Kidney (tissue), 13 donors: ENCODE measurements at regions not wholly inside any gene's neighbourhood (a gene's known extent, or its start where the extent isn't known, plus 50 kb on each side); places are given as distances from the start of the nearest gene placed in this dataset.

Experiments used
- DNase-seq, 5 donors: peaks; one replicate each; pipeline ENCODE4 v3.0.0-alpha.2; 2013 to 2020
- FAIRE-seq: peaks from 2 replicates; lab custom pipeline; 2012; peaks lifted over from hg19 to GRCh38; lab: Jason Lieb, UNC
- H3K27ac ChIP-seq, 2 donors: one replicate each; pipeline ENCODE4 v1.7.0; 2013; ENCODE audit warnings: low read depth in 2 of 2, low read length in 2 of 2, inconsistent platforms in 1 of 2
- H3K27me3 ChIP-seq: one replicate; pipeline ENCODE4 v1.7.1; 2013; ENCODE audit warnings: low read length, inconsistent platforms; ENCODE audit not compliant: control insufficient read depth, insufficient read depth
- H3K36me3 ChIP-seq, 3 donors: one replicate each; pipeline versions ENCODE4 v1.7.0 to v1.7.1; 2013; ENCODE audit warnings: low read length in 3 of 3, control low read depth in 1 of 3, inconsistent platforms in 1 of 3; ENCODE audit not compliant: insufficient read depth in 3 of 3, control insufficient read depth in 2 of 3
- H3K4me1 ChIP-seq, 3 donors: one replicate each; pipeline versions ENCODE4 v1.7.0 to v1.7.1; 2013; ENCODE audit warnings: low read length in 3 of 3, inconsistent platforms in 1 of 3, low read depth in 1 of 3; ENCODE audit not compliant: control insufficient read depth in 2 of 3, insufficient read depth in 2 of 3
- H3K4me3 ChIP-seq, 3 donors: one replicate each; pipeline versions ENCODE4 v1.7.0 to v1.8.1; 2013; ENCODE audit warnings: low read length in 3 of 3, control low read depth in 1 of 3, inconsistent platforms in 1 of 3
- H3K9ac ChIP-seq, 3 donors: one replicate each; pipeline versions ENCODE4 v1.7.0 to v1.7.1; 2013; ENCODE audit warnings: low read length in 3 of 3, control low read depth in 1 of 3, inconsistent platforms in 1 of 3
- H3K9me3 ChIP-seq, 3 donors: one replicate each; pipeline versions ENCODE4 v1.7.0 to v1.7.1; 2013; ENCODE audit warnings: low read length in 3 of 3, control low read depth in 1 of 3, inconsistent platforms in 1 of 3; ENCODE audit not compliant: control insufficient read depth in 2 of 3, insufficient read depth in 1 of 3
- intact Hi-C: fragments of 100-400 bp; cut with DNase I; formaldehyde crosslinking; loops from one replicate; pipeline ENCODE4 v1.11.1; 2022
- TF ChIP-seq, protein P1 (sequence below): IDR thresholded peaks from 3 replicates; pipeline ENCODE4 v1.5.1; 2012; ENCODE audit warnings: mild to moderate bottlenecking, moderate library complexity, borderline replicate concordance; ENCODE audit not compliant: insufficient read depth; ENCODE audit errors: extremely low read depth
- donor health status: control.
- donor health status: control.
- donor health status: control.
- donor health status: control.
- donor health status: control.
- donor health status: DM: yes; HTN: yes; CAD: no.
- donor health status: Normal renal cell carcinoma (clear cell type).

DNA sequence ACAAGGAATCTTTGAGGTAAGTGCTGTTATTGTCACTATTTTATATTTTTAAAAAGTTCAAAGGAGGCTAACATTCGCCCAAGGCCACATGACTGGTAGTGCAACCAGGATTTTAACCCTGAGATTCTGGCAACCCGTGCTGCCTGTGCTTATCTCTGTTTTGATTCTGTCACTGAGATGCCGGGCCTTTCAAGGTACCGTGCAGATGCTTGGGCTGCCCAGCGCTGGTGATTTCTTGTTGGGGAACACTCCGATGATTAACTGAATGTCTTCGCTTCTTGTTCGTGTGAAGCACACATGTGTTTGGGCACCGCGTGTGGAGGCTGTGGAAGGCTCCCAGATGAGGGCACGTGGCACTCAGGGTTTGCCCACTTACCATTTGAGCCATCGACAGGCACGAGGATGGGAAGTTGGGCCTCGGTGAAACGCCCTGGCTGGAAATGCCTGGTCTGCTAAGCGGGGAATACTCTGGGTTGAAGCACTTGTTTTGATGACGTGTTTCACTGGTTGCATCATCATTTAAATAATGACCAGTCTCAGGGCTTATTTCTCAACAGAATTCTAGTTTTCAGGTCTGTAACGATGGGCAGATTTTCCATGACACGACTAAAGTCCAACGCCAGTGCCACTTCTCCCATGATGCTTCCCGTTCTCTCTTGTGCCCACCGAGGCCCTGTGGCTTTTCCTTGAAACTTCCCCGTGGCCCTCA, 392.7 kb downstream of the FGF9 start:
- intact Hi-C loops = no loop called here
- H3K9me3 ChIP-seq = no peaks in the 10 kb centered on the region
- H3K27ac ChIP-seq = no peak overlapping the region
- TF ChIP-seq, protein P1, sequence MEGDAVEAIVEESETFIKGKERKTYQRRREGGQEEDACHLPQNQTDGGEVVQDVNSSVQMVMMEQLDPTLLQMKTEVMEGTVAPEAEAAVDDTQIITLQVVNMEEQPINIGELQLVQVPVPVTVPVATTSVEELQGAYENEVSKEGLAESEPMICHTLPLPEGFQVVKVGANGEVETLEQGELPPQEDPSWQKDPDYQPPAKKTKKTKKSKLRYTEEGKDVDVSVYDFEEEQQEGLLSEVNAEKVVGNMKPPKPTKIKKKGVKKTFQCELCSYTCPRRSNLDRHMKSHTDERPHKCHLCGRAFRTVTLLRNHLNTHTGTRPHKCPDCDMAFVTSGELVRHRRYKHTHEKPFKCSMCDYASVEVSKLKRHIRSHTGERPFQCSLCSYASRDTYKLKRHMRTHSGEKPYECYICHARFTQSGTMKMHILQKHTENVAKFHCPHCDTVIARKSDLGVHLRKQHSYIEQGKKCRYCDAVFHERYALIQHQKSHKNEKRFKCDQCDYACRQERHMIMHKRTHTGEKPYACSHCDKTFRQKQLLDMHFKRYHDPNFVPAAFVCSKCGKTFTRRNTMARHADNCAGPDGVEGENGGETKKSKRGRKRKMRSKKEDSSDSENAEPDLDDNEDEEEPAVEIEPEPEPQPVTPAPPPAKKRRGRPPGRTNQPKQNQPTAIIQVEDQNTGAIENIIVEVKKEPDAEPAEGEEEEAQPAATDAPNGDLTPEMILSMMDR = no peak
- DNase-seq (no peak), FAIRE-seq (no peak)
- H3K9ac ChIP-seq = no peak overlapping the region
- no peaks in the 10 kb centered on the region for H3K27me3 ChIP-seq
- H3K36me3 ChIP-seq = no peaks in the 10 kb centered on the region
- no peak overlapping the region for H3K4me3 ChIP-seq
- H3K4me1 ChIP-seq = no peaks in the 10 kb centered on the region

DNA sequence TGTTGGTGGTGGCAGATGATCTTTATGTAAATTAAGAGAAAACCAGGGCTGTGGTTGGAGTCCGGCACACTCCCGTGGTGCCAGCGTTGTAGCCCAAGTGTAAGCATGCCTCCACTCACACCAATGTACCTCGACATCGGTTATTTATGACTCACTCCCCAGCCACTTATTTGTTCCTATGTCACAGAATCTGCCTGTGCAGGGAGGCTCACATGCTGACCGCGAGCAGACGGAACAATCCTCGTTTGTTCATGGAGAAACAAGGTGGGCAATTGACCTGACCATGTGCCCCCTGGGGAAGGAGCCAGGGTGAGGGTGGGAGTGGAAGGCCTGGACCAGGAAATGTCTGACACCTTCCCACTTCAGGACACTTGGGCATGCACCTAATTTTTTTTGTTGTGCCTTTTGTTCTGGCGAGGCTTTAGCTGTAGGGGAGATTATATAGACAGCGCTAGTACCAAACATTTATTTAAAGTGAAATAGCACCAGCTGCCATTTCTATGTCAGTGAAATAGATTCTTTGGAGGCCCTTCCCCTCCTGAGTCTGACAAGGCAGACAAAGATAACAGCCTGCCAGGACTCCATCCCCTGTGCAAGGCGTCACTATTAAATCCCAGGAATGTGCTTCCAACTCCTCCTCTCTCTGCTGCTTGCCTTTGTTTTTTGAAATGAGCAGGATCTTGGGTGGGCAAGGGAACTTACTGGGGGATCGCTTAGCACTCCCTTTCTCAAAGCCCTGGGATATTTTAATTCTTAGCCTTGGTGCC, 394.2 kb downstream of the FGF9 start:
- DNase-seq (peak in 2 of 5 donors; percentile 16 to 29), FAIRE-seq (no peak)
- Histone ChIP-seq H3K36me3 (no peaks in the 10 kb centered on the region), H3K9ac (no peak overlapping the region), H3K9me3 (no peaks in the 10 kb centered on the region), H3K4me3 (no peak overlapping the region), H3K27ac (no peak overlapping the region), H3K4me1 (no peaks in the 10 kb centered on the region), H3K27me3 (no peaks in the 10 kb centered on the region)
- intact Hi-C loops = no loop called here
- TF ChIP-seq, protein P1 = no peak

DNA sequence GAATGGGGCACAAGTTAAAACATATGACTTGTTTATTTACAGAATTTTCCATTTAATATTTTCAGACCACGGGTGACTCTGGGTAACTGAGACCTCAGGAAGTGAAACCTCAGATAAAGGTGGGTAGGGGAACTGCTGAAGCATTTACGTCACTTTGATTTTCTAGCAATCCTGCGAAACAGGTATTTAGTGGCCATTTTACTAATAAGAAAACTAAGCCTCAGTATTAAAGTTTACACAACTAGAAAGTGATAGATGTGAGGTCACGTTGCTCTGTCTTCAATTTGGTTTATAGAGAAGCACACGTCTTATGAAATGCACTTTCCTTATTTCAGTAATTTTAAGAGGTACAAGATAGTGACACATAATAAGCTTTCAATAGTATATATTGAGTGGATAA, 402.8 kb downstream of the FGF9 start:
- Histone ChIP-seq H3K36me3 (no peaks in the 10 kb centered on the region), H3K27me3 (peaks cover 2% of the 10 kb centered on the region), H3K27ac (no peak overlapping the region), H3K4me1 (no peaks in the 10 kb centered on the region), H3K4me3 (no peak overlapping the region), H3K9me3 (no peaks in the 10 kb centered on the region), H3K9ac (no peak overlapping the region)
- intact Hi-C loops = no loop called here
- DNase-seq (no peak), FAIRE-seq (no peak)
- TF ChIP-seq, protein P1 = no peak
